Endodermal cell (in vitro differentiated cells): ENCODE measurements at regions not wholly inside any gene's neighbourhood (a gene's known extent, or its start where the extent isn't known, plus 50 kb on each side); places are given as distances from the start of the nearest gene placed in this dataset.

Experiments
- DNase-seq: peaks from one replicate; pipeline ENCODE4 v3.0.0-alpha.2; 2017
- H3K27ac ChIP-seq: 2 replicates; pipeline ENCODE4 v1.5.1; 2013; ENCODE audit warnings: mild to moderate bottlenecking, low read depth, low read length, moderate library complexity
- H3K27me3 ChIP-seq: 2 replicates; pipeline ENCODE4 v1.6.1; 2013; ENCODE audit warnings: mild to moderate bottlenecking, low read length, moderate library complexity; ENCODE audit not compliant: insufficient read depth, control insufficient read depth, poor library complexity, severe bottlenecking
- H3K36me3 ChIP-seq: 2 replicates; pipeline ENCODE4 v1.7.0; 2013; ENCODE audit warnings: mild to moderate bottlenecking, low read length, moderate library complexity; ENCODE audit not compliant: control insufficient read depth, insufficient read depth
- H3K4me1 ChIP-seq: one replicate; pipeline ENCODE4 v1.7.0; 2013; ENCODE audit warnings: low read length; ENCODE audit not compliant: control insufficient read depth, insufficient read depth
- H3K4me3 ChIP-seq: 2 replicates; pipeline ENCODE4 v1.5.1; 2013; ENCODE audit warnings: mild to moderate bottlenecking, low read length, moderate library complexity
- H3K9ac ChIP-seq: 2 replicates; pipeline ENCODE4 v1.6.1; 2013; ENCODE audit warnings: mild to moderate bottlenecking, low read length, moderate library complexity; ENCODE audit not compliant: poor library complexity, severe bottlenecking; ENCODE audit errors: extremely low read depth
- H3K9me3 ChIP-seq: 2 replicates; pipeline ENCODE4 v1.6.1; 2013; ENCODE audit warnings: mild to moderate bottlenecking, low read length, moderate library complexity; ENCODE audit not compliant: control insufficient read depth
- H3K27ac Mint-ChIP-seq: 2 replicates; pipeline ENCODE4 v1.8.0; 2020; ENCODE audit warnings: mixed read lengths
- H3K27me3 Mint-ChIP-seq: 2 replicates; pipeline ENCODE4 v1.8.0; 2021; ENCODE audit warnings: mild to moderate bottlenecking, mixed read lengths; ENCODE audit not compliant: insufficient read depth
- H3K36me3 Mint-ChIP-seq: 2 replicates; pipeline ENCODE4 v1.8.0; 2020; ENCODE audit warnings: low read depth, mixed read lengths
- H3K4me1 Mint-ChIP-seq: 2 replicates; pipeline ENCODE4 v1.8.0; 2020; ENCODE audit warnings: mixed read lengths
- H3K4me3 Mint-ChIP-seq: 2 replicates; pipeline ENCODE4 v1.8.0; 2020; ENCODE audit warnings: mild to moderate bottlenecking, moderate library complexity, mixed read lengths
- H3K9me3 Mint-ChIP-seq: 2 replicates; pipeline ENCODE4 v1.8.0; 2020; ENCODE audit warnings: mild to moderate bottlenecking, mixed read lengths
- CTCF ChIP-seq: fragments of 200-600 bp; sonication (generic); conservative IDR thresholded peaks from 2 replicates; pipeline ENCODE4 v1.5.0; 2021; ENCODE audit warnings: antibody characterized with exemption, mild to moderate bottlenecking
- WGBS, 2 experiments: methylation state at CpG; one replicate each; pipeline versions ENCODE4 v1.1.5 to v1.1.7; 2013; ENCODE audit warnings: missing lambda C conversion rate in 2 of 2, mixed read lengths in 1 of 2; ENCODE audit not compliant: insufficient coverage in 1 of 2, insufficient read length in 1 of 2; 5-methylcytosine and 5-hydroxymethylcytosine counted together

- Mint-ChIP-seq H3K9me3 (no peaks in the 10 kb centered on the region), H3K27ac (no peak overlapping the region), H3K36me3 (no peaks in the 10 kb centered on the region), H3K4me1 (no peaks in the 10 kb centered on the region), H3K27me3 (no peaks in the 10 kb centered on the region), H3K4me3 (no peak overlapping the region)
- 100% methylated on average over 1 of the region's 2 CpGs; no CpG with 5 or more reads in 1 of the 2 experiments for WGBS, 2 experiments
- Histone ChIP-seq H3K4me1 (no peaks in the 10 kb centered on the region), H3K9ac (no peak overlapping the region), H3K27ac (no peak overlapping the region), H3K36me3 (no peaks in the 10 kb centered on the region), H3K4me3 (no peak overlapping the region), H3K27me3 (no peaks in the 10 kb centered on the region), H3K9me3 (no peaks in the 10 kb centered on the region)
- no peak for DNase-seq
- no peak for TF ChIP-seq CTCF
Observed at GRCh38 chr13:82905071-82905470, 977.2 kb downstream of the SLITRK1 start.

GRCh38 chr13:82900453-82900852 is 981.8 kb downstream of the SLITRK1 start:
- Histone ChIP-seq H3K27ac (no peak overlapping the region), H3K9me3 (peaks cover 19% of the 10 kb centered on the region), H3K4me1 (no peaks in the 10 kb centered on the region), H3K9ac (no peak overlapping the region), H3K36me3 (no peaks in the 10 kb centered on the region), H3K4me3 (no peak overlapping the region), H3K27me3 (no peaks in the 10 kb centered on the region)
- TF ChIP-seq CTCF: no peak
- no peaks in the 10 kb centered on the region for H3K27me3 Mint-ChIP-seq
- no peak for DNase-seq
- H3K4me1 Mint-ChIP-seq: no peaks in the 10 kb centered on the region
- no peak overlapping the region for H3K27ac Mint-ChIP-seq
- H3K9me3 Mint-ChIP-seq: peaks cover 16% of the 10 kb centered on the region
- no peaks in the 10 kb centered on the region for H3K36me3 Mint-ChIP-seq
- no peak overlapping the region for H3K4me3 Mint-ChIP-seq

- Mint-ChIP-seq H3K27me3 (no peaks in the 10 kb centered on the region), H3K4me1 (no peaks in the 10 kb centered on the region), H3K27ac (no peak overlapping the region), H3K9me3 (peaks cover 16% of the 10 kb centered on the region), H3K4me3 (no peak overlapping the region), H3K36me3 (no peaks in the 10 kb centered on the region)
- no peak overlapping the region for H3K27ac ChIP-seq
- H3K27me3 ChIP-seq: no peaks in the 10 kb centered on the region
- peaks cover 19% of the 10 kb centered on the region for H3K9me3 ChIP-seq
- DNase-seq: no peak
- H3K4me1 ChIP-seq: no peaks in the 10 kb centered on the region
- WGBS, 2 experiments: 90 to 100% methylated on average over 1 to 3 of the region's 3 CpGs
- H3K4me3 ChIP-seq: peak overlapping the region; percentile 61
- TF ChIP-seq CTCF: no peak
- no peak overlapping the region for H3K9ac ChIP-seq
- no peaks in the 10 kb centered on the region for H3K36me3 ChIP-seq
Observed at GRCh38 chr13:82898586-82898985, 983.7 kb downstream of the SLITRK1 start.
